ENCODE measurements at regions not wholly inside any gene's neighbourhood (a gene's known extent, or its start where the extent isn't known, plus 50 kb on each side); places are given as distances from the start of the nearest gene placed in this dataset.

DNA sequence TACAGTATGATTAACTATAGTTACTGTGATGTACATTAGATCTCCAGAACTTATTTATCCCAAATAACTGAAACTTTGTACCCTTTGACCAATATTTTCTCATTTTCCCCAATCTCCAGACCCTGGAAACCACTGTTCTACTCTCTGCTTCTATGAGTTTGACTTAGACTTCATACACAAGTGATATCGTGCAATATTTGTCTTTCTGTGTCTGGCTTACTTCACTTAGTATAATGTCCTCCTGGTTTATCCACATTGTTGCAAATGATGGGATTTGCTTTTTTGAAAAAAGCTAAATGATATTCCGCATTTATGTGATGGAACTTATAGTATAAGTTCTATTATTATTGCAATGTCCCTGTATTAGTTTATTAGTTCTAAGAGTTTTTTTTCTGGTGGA lies 81.8 kb upstream of the SOD3 start:
- TF ChIP-seq, protein P1, sequence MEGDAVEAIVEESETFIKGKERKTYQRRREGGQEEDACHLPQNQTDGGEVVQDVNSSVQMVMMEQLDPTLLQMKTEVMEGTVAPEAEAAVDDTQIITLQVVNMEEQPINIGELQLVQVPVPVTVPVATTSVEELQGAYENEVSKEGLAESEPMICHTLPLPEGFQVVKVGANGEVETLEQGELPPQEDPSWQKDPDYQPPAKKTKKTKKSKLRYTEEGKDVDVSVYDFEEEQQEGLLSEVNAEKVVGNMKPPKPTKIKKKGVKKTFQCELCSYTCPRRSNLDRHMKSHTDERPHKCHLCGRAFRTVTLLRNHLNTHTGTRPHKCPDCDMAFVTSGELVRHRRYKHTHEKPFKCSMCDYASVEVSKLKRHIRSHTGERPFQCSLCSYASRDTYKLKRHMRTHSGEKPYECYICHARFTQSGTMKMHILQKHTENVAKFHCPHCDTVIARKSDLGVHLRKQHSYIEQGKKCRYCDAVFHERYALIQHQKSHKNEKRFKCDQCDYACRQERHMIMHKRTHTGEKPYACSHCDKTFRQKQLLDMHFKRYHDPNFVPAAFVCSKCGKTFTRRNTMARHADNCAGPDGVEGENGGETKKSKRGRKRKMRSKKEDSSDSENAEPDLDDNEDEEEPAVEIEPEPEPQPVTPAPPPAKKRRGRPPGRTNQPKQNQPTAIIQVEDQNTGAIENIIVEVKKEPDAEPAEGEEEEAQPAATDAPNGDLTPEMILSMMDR (optimal IDR thresholded peaks at IDR 0.05 in 1 of 3, IDR thresholded peaks at IDR 0.05 in 1 of 3, conservative IDR thresholded peaks at IDR 0.05 in 1 of 3; ENCODE audit: extremely low read depth in 1 of 3, insufficient read depth in 2 of 3, low read length in 3 of 3) = no peak
- TF ChIP-seq EZH2 (IDR thresholded peaks at IDR 0.05; ENCODE audit: low read length) = no peak

Measured in keratinocyte (primary cell).